HCT116 (cell line): ENCODE measurements at regions not wholly inside any gene's neighbourhood (a gene's known extent, or its start where the extent isn't known, plus 50 kb on each side); places are given as distances from the start of the nearest gene placed in this dataset.

Experiments
- CEBPB ChIP-seq: IDR thresholded peaks from 2 replicates; pipeline ENCODE4 v1.6.1; 2012; ENCODE audit warnings: low read depth
- ELF1 ChIP-seq: IDR thresholded peaks from 2 replicates; pipeline ENCODE4 v1.6.1; 2012; ENCODE audit warnings: low read depth, borderline replicate concordance
- EZH2 ChIP-seq: fragments of 200-600 bp; sonication (generic); IDR thresholded peaks from 2 replicates; pipeline ENCODE4 v1.6.1; 2017; ENCODE audit warnings: antibody characterized with exemption, mixed run types
- EZH2phosphoT487 ChIP-seq: fragments of 200-600 bp; IDR thresholded peaks from 2 replicates; pipeline ENCODE4 v1.6.1; 2018; ENCODE audit warnings: antibody characterized with exemption, borderline replicate concordance
- JUND ChIP-seq: IDR thresholded peaks from 2 replicates; pipeline ENCODE4 v1.6.1; 2012
- POLR2A ChIP-seq: IDR thresholded peaks from 2 replicates; pipeline ENCODE4 v1.7.0; 2011; ENCODE audit warnings: borderline replicate concordance; ENCODE audit not compliant: insufficient read depth, insufficient read length; ENCODE audit errors: extremely low read depth
- SP1 ChIP-seq: IDR thresholded peaks from 2 replicates; pipeline ENCODE4 v1.6.1; 2012; ENCODE audit warnings: low read depth
- SRF ChIP-seq: IDR thresholded peaks from 2 replicates; pipeline ENCODE4 v1.6.1; 2012; ENCODE audit warnings: low read depth
- ZNF274 ChIP-seq: fragments of 200-500 bp; sonication (Bioruptor generic); IDR thresholded peaks from 2 replicates; pipeline ENCODE4 v1.6.1; 2014; ENCODE audit warnings: mild to moderate bottlenecking, low read depth, low read length, inconsistent platforms
- TF ChIP-seq, protein P1 (sequence below), 3 experiments: fragments of 200-600 bp in 1 of 3; sonication (generic) in 1 of 3; IDR thresholded peaks in 2 of 3; conservative IDR thresholded peaks in 1 of 3; 2 replicates each; pipeline ENCODE4 v1.5.1; 2012 to 2017; ENCODE audit warnings: low read depth in 2 of 3, low read length in 2 of 3, antibody characterized with exemption in 1 of 3, borderline replicate concordance in 1 of 3, control low read depth in 1 of 3, mild to moderate bottlenecking in 1 of 3, mixed read lengths in 1 of 3, mixed run types in 1 of 3, moderate library complexity in 1 of 3; ENCODE audit not compliant: insufficient read depth in 1 of 3

DNA sequence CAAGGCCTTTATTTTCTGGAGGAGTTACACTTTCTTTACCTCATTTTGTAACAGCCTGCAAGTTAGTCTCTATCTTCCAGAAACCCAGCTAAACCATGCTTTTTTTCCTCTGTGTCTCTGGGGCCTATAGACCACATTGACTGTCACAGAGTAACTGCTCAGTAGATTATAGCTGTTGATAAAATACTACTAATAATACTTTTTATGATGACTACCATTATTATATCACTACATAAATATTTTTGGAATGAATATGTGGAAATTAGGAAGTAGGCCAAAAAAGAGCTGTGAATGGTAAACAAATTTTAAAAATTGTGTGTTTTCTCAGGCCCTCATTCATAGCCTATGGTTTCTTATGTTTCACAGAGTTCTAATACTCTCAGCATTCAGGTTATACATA, 233.1 kb upstream of the USP24 start:
- TF ChIP-seq, protein P1, sequence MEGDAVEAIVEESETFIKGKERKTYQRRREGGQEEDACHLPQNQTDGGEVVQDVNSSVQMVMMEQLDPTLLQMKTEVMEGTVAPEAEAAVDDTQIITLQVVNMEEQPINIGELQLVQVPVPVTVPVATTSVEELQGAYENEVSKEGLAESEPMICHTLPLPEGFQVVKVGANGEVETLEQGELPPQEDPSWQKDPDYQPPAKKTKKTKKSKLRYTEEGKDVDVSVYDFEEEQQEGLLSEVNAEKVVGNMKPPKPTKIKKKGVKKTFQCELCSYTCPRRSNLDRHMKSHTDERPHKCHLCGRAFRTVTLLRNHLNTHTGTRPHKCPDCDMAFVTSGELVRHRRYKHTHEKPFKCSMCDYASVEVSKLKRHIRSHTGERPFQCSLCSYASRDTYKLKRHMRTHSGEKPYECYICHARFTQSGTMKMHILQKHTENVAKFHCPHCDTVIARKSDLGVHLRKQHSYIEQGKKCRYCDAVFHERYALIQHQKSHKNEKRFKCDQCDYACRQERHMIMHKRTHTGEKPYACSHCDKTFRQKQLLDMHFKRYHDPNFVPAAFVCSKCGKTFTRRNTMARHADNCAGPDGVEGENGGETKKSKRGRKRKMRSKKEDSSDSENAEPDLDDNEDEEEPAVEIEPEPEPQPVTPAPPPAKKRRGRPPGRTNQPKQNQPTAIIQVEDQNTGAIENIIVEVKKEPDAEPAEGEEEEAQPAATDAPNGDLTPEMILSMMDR (IDR thresholded peaks at IDR 0.05 in 2 of 3, conservative IDR thresholded peaks at IDR 0.05 in 1 of 3; ENCODE audit: borderline replicate concordance in 1 of 3, insufficient read depth in 1 of 3, low read depth in 2 of 3, low read length in 2 of 3) = no peak
- TF ChIP-seq EZH2phosphoT487 (no peak), ELF1 (no peak), JUND (no peak), POLR2A (no peak), EZH2 (no peak), SP1 (no peak), SRF (no peak), ZNF274 (no peak), CEBPB (no peak)
